Suprapubic skin (tissue), 4 donors: ENCODE measurements at regions not wholly inside any gene's neighbourhood (a gene's known extent, or its start where the extent isn't known, plus 50 kb on each side); places are given as distances from the start of the nearest gene placed in this dataset.

Experiments
- DNase-seq, 2 donors: peaks; one replicate each; pipeline ENCODE4 v3.0.0-alpha.2; 2019; ENCODE audit warnings: low spot score in 2 of 2
- H3K27ac ChIP-seq: fragments of 200-600 bp; sonication (generic); one replicate; pipeline ENCODE4 v1.5.1; 2019
- H3K27me3 ChIP-seq: fragments of 200-600 bp; sonication (generic); one replicate; pipeline ENCODE4 v1.5.1; 2019
- H3K36me3 ChIP-seq: fragments of 200-600 bp; sonication (generic); one replicate; pipeline ENCODE4 v1.5.1; 2019
- H3K4me1 ChIP-seq: fragments of 200-600 bp; sonication (generic); one replicate; pipeline ENCODE4 v1.5.1; 2019
- H3K4me3 ChIP-seq: fragments of 200-600 bp; sonication (generic); one replicate; pipeline ENCODE4 v1.5.1; 2019; ENCODE audit warnings: mild to moderate bottlenecking
- H3K9me3 ChIP-seq: fragments of 200-600 bp; sonication (generic); one replicate; pipeline ENCODE4 v1.5.1; 2019
- EP300 ChIP-seq: sonication (generic); formaldehyde crosslinking; IDR thresholded peaks from one replicate; pipeline ENCODE4 v1.6.1; 2017; ENCODE audit warnings: antibody characterized with exemption
- POLR2A ChIP-seq, 2 donors: fragments of 450-650 bp; IDR thresholded peaks; one replicate each; pipeline ENCODE4 v1.6.1; 2017; ENCODE audit warnings: antibody characterized with exemption in 2 of 2, mild to moderate bottlenecking in 2 of 2, moderate library complexity in 2 of 2
- POLR2AphosphoS5 ChIP-seq, 3 donors: sonication (generic); formaldehyde crosslinking; IDR thresholded peaks; one replicate each; pipeline ENCODE4 v1.6.1; 2017; ENCODE audit warnings: antibody characterized with exemption in 3 of 3
- WGBS: methylation state at CpG from one replicate; pipeline ENCODE4 v1.1.5; 2018; 5-methylcytosine and 5-hydroxymethylcytosine counted together
- TF ChIP-seq, protein P1 (sequence below), 2 donors: fragments of 200-600 bp in 1 of 2; fragments of 450-650 bp in 1 of 2; sonication (generic) in 1 of 2; IDR thresholded peaks; one replicate each; pipeline ENCODE4 v1.5.1; 2016 to 2019; ENCODE audit warnings: antibody characterized with exemption in 2 of 2, mild to moderate bottlenecking in 1 of 2, moderate library complexity in 1 of 2

DNA sequence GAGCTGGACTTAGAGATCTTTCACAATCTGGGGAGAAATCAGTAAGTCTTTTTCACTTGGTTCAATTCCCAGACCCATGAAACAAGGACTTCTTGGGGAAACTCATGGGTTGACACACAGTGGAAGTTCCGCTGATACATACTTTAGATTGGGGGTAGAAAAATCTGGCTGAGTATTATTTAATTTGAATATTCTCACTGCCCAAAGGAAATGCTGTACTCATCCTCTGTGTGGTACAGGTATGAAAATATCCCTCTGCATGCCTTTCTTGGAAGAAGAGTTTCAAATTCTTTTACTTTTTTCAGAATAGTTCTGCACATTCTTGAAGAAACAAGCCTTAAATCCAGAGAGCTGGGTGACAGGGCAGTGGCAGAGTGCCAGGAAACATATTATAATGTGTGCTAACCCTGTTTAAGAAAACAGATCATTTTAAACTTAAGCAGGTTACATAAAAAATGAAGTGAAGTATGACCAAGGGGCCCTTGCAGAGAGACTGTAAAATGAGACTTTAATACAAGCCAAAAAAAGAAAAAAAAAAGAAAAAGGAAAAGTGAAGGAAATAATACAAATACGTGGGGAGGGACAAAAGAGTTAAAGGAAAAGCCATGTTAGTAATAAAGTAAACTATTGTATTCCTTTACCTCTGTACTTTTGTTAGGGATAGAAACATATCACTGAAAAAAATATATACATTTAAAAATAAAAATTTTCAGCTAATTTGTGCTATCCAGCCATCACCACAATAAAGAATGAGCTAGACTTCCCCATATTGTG lies 173.4 kb upstream of the NR3C1 start:
- Histone ChIP-seq H3K36me3 (no peaks in the 10 kb centered on the region), H3K9me3 (no peaks in the 10 kb centered on the region), H3K4me3 (no peak overlapping the region), H3K27me3 (no peaks in the 10 kb centered on the region), H3K27ac (no peak overlapping the region), H3K4me1 (no peaks in the 10 kb centered on the region)
- 81% methylated on average over 2 of the region's 2 CpGs for WGBS
- TF ChIP-seq EP300 (no peak), POLR2A (IDR thresholded peaks at IDR 0.05) (no peak), POLR2AphosphoS5 (IDR thresholded peaks at IDR 0.05) (no peak)
- TF ChIP-seq, protein P1, sequence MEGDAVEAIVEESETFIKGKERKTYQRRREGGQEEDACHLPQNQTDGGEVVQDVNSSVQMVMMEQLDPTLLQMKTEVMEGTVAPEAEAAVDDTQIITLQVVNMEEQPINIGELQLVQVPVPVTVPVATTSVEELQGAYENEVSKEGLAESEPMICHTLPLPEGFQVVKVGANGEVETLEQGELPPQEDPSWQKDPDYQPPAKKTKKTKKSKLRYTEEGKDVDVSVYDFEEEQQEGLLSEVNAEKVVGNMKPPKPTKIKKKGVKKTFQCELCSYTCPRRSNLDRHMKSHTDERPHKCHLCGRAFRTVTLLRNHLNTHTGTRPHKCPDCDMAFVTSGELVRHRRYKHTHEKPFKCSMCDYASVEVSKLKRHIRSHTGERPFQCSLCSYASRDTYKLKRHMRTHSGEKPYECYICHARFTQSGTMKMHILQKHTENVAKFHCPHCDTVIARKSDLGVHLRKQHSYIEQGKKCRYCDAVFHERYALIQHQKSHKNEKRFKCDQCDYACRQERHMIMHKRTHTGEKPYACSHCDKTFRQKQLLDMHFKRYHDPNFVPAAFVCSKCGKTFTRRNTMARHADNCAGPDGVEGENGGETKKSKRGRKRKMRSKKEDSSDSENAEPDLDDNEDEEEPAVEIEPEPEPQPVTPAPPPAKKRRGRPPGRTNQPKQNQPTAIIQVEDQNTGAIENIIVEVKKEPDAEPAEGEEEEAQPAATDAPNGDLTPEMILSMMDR (IDR thresholded peaks at IDR 0.05): no peak
- DNase-seq: no peak

DNA sequence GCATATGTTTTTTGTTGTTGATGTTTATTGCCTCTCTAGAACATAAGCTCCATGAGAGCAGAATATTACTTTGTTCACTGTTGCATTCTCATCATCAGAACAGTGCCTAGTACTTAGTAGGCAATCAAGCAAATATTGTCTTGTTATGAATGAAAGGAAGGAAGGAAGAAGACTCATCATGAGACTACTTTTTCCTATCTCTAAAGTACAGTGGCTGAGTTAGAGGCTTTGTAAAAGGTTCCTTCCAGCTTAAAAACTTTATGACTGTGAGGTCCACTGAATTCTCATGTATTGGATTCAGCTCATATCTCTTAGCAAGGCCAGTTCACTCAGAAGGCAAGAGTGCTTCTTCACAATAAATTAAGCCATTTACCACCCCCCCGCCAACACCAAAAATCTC lies 171.8 kb upstream of the NR3C1 start:
- no peaks in the 10 kb centered on the region for H3K36me3 ChIP-seq
- DNase-seq: no peak
- no peak overlapping the region for H3K27ac ChIP-seq
- no peak overlapping the region for H3K4me3 ChIP-seq
- 92% methylated on average over 1 of the region's 1 CpG for WGBS
- no peaks in the 10 kb centered on the region for H3K9me3 ChIP-seq
- TF ChIP-seq POLR2AphosphoS5 (IDR thresholded peaks at IDR 0.05) (no peak), POLR2A (IDR thresholded peaks at IDR 0.05) (no peak), EP300 (no peak)
- TF ChIP-seq, protein P1 (IDR thresholded peaks at IDR 0.05): no peak
- no peaks in the 10 kb centered on the region for H3K27me3 ChIP-seq
- no peaks in the 10 kb centered on the region for H3K4me1 ChIP-seq

DNA sequence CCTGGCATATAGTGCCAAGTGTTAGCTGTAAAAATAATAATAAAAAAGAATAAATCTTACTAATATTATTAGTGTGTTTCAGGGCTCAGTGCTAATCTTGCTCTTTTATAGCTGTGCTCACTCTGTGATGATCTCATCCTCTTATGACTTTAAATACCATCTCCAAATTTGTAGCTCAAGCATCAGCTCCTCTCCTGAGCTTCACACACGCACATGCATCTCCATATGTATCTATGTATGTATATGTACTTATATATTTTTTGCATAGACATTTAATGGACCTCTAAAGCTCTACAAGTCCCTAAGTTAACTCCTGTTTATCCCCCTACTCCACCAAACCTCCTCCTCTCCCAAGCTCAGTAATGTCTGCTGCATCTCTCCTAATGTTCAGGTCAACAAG lies 170.8 kb upstream of the NR3C1 start:
- Histone ChIP-seq H3K36me3 (no peaks in the 10 kb centered on the region), H3K27me3 (no peaks in the 10 kb centered on the region), H3K4me1 (no peaks in the 10 kb centered on the region), H3K4me3 (no peak overlapping the region), H3K9me3 (no peaks in the 10 kb centered on the region), H3K27ac (no peak overlapping the region)
- 82% methylated on average over 1 of the region's 1 CpG for WGBS
- no peak for DNase-seq
- no peak for TF ChIP-seq POLR2A (IDR thresholded peaks at IDR 0.05)
- no peak for TF ChIP-seq EP300
- TF ChIP-seq POLR2AphosphoS5 (IDR thresholded peaks at IDR 0.05): no peak
- TF ChIP-seq, protein P1 (IDR thresholded peaks at IDR 0.05): no peak

DNA sequence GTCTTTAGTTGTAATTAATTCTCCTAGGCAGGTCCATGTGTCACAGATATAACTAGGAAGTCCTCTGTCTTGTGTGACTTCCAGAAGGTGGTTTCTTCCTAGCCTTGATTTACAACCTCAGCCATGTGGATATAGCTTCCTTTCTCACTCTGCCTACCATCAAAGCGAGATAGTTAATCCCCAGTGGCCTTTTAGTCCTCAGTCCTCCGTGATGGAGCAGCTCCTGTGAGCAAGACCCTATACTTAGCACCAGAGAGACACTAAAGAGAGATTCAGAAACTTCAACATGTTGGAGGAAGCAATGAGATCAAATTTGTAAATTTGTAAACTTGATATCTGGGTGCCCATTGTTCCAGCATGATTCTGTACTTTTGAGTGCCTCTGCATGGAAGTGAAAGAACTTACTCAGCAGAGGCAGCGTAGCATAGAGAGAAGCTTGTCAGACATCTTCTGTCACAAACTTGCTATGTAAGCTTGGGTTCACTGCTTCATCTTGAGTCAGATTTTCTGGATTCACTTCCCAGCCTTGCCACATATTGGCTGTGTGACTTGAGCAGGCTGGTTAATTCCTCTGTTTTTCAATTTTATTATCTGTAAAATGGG lies 170.2 kb upstream of the NR3C1 start:
- no peaks in the 10 kb centered on the region for H3K36me3 ChIP-seq
- no peaks in the 10 kb centered on the region for H3K4me1 ChIP-seq
- no peaks in the 10 kb centered on the region for H3K9me3 ChIP-seq
- no peaks in the 10 kb centered on the region for H3K27me3 ChIP-seq
- no peak overlapping the region for H3K27ac ChIP-seq
- WGBS: 87% methylated on average over 3 of the region's 3 CpGs
- DNase-seq: no peak
- no peak overlapping the region for H3K4me3 ChIP-seq
- no peak for TF ChIP-seq EP300
- TF ChIP-seq POLR2A (IDR thresholded peaks at IDR 0.05): no peak
- TF ChIP-seq, protein P1 (IDR thresholded peaks at IDR 0.05): no peak
- no peak for TF ChIP-seq POLR2AphosphoS5 (IDR thresholded peaks at IDR 0.05)

DNA sequence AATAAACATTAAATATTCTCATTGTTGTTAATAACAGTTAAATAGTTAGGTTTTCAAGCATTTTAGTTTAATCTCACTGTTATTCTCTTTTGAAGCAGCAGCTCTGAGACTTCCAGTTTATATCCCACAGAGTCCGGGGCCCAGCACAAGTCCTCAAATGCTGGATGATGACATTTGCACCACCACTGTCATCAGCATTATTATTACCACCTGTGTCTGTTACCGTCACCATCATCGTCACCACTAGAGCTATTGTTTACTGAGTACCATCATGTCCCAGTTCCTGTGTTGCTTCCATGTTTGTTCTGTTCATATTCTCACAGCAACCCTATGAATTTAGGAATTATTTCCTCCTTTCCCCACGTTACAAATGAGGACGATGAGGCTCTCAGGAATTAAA lies 169.2 kb upstream of the NR3C1 start:
- no peak overlapping the region for H3K4me3 ChIP-seq
- 91% methylated on average over 5 of the region's 5 CpGs for WGBS
- H3K4me1 ChIP-seq: no peaks in the 10 kb centered on the region
- H3K27me3 ChIP-seq: no peaks in the 10 kb centered on the region
- no peaks in the 10 kb centered on the region for H3K36me3 ChIP-seq
- no peak for DNase-seq
- no peak overlapping the region for H3K27ac ChIP-seq
- TF ChIP-seq EP300 (no peak), POLR2A (IDR thresholded peaks at IDR 0.05) (no peak), POLR2AphosphoS5 (IDR thresholded peaks at IDR 0.05) (no peak)
- TF ChIP-seq, protein P1 (IDR thresholded peaks at IDR 0.05): no peak
- H3K9me3 ChIP-seq: no peaks in the 10 kb centered on the region
